HuH-7 (cell line): ENCODE measurements at regions not wholly inside any gene's neighbourhood (a gene's known extent, or its start where the extent isn't known, plus 50 kb on each side); places are given as distances from the start of the nearest gene placed in this dataset.

Source experiments
- DNase-seq: peaks from one replicate; pipeline ENCODE4 v3.0.0; 2011; ENCODE audit warnings: low spot score

DNA sequence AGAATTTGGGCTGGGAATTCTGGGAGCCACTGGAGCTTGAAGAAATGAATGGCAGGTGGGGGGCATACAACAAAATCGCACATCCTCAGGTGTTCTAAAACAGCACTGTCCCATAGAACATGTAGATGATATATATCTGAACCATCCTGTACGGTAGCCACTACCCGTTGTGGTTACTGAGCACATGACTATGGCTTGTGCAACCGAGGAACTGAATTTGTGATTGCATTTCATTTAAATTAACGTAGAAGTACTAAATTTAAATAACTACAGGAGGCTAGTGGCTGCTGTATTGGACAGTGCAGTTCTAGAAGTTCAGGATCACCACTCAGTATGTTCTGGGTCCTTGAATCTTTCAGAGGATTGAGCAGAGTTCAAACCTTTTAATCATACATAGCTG, 172.4 kb downstream of the PHETA1 start:
- DNase-seq = no peak

DNA sequence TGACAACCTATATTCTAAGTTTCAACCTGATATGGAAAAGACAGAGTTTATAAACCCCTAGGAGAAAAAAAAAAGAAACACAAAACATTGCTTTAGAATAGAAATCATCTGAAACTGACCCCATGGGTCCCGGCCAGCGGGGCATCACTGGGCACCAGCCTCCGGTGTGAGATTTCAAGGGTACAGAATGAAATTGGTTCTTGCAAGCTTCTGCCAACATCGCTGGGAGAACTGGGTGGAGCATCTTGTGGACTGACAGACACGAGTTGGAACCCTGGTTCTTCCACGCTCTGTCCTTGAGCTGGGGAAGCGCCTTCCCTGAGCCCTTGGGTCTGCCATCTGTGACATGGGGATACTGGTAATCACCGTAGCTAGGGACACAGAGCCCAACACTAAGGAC, 173.6 kb downstream of the PHETA1 start:
- no peak for DNase-seq

GRCh38 chr12:111194703-111195051, 174.2 kb downstream of the PHETA1 start:
- DNase-seq = no peak

DNA sequence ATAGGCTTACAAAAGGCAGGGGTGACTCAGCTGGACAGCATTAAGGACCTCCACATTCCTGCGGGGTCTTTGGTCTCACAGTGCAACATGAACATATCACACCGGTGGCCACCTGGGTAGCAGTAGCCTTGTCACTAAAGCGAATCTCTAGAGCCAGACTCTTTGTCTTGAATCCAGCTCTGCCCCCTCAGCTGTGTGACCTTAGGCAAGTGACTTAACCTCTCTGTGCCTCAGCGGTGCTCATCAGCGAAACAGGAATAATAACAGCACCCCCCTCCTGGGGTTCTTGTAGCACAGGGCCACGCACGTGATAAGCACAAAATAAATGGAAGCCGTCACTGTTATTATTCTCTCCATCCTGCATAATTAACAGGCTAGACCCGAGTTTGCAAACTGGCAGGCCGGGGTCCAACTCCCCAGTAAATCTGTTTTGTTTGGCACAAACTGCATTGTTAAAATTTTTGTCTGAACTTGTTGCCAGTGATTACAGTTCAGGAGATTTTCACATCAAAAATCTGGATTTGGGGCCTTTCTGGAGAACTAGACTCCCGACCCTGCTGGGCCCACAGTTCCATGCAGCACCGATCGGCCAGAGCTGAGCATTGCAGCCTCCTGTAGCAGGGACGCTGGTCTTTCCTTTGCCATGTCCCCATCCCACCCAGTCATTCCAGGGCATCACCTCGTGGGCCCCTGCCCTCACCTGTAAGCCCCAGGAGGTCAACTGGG, 174.8 kb downstream of the PHETA1 start:
- no peak for DNase-seq

GRCh38 chr12:111193496-111193895, 175.4 kb downstream of the PHETA1 start:
- DNase-seq = no peak

DNA sequence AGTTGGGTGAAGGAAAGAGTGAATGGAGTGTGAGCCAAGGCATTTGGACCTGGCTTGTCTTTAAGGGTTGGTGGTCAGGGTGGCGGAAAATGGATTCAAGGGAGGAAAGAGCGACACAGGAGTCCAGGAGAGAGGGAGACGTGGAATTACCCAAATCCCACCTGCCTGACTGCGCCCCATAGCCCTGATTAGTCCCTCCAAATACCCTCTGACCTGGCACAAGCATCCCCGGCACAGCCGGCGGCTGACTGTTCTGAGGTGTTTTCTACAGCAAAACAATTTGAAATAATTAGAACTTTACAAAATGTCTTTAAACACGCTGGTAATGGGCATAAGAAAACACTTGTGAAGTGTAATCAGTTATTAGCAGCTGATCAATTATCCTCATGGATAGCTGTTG, 175.8 kb downstream of the PHETA1 start:
- no peak for DNase-seq

DNA sequence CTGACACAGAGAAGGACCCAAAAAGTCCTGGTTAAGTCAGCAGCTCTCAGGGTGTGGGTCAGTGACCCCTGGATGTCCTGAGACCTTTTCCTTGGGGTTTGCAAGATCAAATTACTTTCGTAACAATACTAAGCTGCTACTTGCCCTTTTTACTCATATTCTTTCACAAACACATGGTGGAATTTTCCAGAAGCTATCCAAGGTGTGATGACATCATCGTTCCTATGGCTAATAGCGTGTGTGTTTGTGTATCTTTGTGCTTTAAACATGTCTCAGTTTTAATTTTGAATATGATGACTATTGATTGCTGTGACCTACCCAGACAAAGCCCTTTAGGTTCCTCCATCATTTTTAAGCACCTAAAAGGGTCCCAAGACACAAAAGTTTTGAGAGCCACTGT, 176.2 kb downstream of the PHETA1 start:
- DNase-seq = no peak

DNA sequence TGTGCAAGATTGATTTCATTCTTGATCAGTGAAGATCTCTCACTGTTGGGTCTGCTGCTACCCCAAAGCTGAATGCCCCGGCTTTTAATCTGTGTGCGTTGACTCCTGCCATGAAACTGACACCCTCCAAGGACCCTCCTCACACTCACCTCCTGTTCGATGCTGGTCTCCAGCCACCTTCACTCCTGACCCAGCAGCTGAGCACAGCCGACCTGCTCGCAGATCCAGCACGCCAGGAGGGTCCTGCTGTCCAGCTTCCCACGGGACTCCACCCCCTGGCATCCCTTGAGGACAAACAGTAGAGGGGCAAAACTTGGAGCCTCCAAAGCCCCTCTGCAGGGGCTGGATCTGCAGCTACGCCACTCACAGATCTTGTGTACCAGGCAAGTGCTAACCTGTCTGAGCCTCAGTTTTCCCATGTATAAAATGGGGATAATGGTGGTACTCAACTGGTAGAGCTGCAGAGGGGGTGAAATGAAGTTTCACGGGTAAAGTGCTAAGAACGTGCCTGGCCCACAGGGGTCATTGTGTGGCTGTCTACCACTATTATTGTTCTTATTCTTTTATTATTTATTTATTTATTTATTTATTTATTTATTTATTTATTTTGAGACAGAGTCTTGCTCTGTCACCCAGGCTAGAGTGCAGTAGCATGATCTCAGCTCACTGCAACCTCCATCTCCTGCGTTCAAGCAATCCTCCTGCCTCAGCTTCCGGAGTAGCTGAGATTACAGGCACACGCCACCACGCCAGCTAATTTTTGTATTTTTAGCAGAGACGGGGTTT, 178.0 kb downstream of the PHETA1 start:
- no peak for DNase-seq

DNA sequence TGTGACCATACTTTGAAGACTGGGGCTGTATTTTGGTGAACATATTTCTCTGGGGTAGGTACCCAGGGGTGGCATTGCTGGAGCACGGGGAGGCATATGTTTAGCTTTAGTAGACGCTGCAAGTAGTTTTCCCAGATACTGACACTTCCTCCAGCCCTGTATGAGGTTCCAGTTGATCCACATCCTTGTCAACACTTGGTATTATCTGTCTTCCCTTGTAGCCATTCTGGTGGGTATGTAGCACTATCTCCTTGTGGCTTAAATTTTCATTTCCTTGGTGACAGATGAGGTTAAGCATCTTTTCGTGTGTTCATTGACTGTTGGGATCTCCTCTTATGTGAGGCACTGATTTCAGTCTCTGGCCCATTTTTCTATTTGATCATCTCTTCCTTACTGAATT, 179.1 kb downstream of the PHETA1 start:
- DNase-seq = no peak

DNA sequence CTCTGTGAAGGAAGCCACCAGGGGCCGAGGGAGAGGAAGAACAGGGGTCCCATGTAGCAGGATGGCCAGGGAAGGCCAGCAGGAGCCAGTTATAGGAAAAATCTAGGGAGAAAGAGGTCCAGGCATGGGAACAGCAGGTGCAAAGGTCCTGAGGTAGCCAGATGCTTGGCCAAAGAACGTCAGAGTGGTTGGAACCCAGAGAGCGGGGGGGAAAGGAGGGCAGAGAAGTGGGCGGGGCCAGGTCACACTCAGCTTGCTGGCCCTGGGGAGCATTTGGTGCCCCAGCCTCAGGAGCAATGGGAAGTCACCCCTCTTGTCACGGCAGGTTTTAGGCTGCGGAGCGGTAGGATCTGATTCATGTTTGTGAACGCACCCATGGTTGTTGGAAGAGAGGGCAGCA, 180.5 kb downstream of the PHETA1 start:
- DNase-seq = no peak

DNA sequence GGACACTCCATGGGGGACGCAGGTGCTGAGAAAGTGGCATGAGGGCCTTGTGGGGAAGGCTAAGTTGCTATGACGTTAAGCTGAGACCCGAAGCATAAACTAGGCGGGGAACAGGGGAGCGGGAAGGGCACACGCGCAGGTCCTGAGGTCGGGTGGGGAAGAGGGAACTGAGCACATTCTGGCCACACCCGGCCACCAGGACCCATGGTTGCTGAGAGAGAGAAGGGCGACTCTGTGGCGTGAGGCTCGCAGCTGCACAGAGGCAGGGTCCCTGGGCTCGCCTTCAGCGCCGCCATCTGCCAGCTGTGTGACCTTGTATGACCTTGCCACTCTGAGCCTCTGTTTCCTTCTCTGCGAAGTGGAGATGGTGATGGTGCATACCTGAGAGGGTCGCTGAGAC, 182.5 kb downstream of the PHETA1 start:
- DNase-seq = no peak

GRCh38 chr12:111185889-111186227, 183.0 kb downstream of the PHETA1 start:
- DNase-seq = no peak

DNA sequence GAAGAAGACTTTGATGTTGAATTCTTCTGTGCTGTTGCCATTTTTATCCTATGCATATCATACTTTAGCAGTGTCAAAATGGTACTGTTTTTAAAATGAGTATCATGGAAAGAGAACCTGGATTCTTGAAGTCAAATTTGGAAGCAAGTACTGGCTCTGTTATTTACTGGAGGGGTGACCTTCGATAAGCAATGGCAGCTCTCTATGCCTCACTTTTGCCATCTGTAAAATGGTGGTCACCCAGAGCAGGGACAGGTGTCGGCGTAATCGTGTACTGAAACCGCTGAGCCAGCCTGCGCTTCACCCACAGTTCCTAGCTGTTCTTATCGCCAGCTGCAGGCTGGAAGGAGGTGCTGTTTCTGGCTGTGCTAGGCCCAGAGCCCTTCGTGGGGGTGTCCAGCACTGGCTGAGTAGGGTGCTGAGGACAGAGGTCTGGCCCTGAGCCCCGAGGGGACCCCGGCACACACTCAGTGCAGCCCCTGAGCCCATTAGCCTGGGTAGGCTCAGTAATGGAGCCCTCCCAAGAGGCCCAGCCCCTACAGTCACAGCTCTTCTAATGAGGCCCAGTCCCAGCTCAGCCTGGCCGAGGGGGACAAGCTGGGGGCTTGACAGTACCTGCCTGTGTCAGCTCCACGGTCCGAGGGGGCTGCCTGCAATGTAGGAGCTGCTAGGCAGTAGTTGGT, 183.5 kb downstream of the PHETA1 start:
- DNase-seq = no peak

- no peak for DNase-seq
Measured at GRCh38 chr12:111184161-111184560, 184.7 kb downstream of the PHETA1 start.

- no peak for DNase-seq
Measured at GRCh38 chr12:111183094-111183493, 185.8 kb downstream of the PHETA1 start.

GRCh38 chr12:111182382-111182781, 186.5 kb downstream of the PHETA1 start:
- no peak for DNase-seq

- DNase-seq = peak; percentile 81
Measured at GRCh38 chr12:111181143-111181726, 187.7 kb downstream of the PHETA1 start.

DNA sequence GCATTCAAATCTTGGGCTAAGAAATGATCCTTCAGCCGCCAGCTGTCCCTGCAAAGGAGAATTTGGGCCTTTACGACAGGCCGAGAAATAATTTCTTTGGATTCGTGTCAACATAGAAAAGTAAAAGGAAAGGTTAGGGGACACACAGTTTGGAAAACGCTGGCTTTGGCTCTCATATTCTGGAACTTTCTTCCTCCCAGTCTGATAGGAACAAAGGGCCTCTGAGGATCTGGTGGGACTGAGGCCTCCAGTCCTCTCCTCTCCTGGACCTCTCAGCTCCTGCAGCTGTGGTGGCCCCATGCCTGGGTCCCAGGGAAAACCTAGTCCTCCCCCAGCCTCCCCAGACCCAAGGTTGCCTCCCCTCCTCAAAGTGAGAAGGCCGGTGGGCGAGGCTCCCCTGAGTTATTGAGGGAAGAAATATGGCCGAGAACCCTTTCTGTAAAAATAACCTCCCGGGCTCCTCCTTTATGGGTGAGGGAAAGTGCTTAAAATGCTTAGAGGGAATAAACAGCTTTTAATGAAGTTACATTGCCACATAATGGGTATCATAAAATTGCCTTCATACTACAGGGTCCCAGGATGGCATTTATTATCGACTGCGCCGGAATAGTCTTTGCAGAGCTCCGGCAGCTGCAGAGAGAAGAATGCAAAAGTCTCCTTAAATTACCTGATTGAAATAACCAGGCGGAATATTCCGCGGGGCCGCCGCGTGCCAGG, 188.3 kb downstream of the PHETA1 start:
- DNase-seq = no peak

DNA sequence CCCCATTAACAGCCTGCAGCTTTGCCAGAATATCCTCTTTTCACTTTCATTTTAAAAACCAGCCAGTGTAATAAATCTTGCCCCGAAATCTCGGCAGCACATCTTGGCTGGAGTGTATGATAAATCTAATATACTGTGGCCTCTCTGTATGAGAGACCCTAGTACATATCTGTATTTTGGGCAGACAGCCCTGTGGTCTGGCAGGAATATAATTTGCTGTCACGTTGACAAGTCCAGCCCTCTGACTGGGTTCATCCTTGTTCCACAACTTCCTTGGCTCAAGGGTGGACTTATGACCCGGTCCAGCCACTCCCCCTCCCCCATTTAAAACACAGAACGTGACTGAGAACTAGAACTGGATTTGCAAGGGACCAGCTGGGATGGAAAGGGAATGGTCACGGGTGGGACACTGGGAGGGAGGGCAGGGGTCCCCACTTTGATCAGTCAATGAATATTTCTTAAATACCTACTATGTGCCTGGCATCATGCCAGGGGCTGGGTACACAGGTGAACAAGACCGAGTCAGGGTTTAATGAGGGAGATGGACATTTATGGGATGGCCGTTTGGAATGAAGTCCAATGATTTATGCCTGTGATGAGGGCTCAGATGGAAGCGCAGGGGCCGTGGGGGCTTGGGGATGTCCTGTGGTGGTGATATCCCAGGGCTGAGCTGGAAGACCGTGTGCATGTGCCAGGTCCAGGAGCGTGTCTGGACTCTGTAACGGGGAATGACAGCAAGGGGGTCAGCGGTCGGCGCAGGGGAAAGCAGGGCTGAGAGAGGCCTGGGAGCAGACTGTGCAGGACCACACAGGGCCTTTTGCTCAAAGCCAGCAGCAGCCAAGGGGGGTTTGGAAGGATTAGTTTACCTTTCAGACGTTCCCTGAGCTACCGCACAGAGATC, 190.5 kb downstream of the PHETA1 start:
- no peak for DNase-seq

- DNase-seq = no peak
Measured at GRCh38 chr12:111175396-111176094, 193.3 kb downstream of the PHETA1 start.

DNA sequence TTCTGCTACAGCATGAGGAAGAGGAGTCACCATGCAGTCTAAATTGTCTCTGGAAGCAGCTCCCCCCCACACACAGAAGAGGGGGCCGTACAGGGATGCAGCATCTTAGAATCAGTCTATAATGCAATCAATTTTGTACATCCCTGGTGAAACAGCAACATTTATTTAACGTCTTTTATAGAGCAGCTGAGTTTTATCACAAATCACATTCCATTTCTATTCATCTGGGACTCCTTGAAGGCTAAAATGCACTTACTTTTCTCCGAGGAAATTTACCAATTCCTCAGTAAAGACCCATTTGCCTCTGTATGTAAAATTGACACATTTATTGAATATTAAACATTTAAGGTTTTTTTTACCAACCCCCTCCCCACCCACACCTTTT, 193.9 kb downstream of the PHETA1 start:
- DNase-seq = no peak
